NCI-H2171 (cell line): ENCODE measurements at regions not wholly inside any gene's neighbourhood (a gene's known extent, or its start where the extent isn't known, plus 50 kb on each side); places are given as distances from the start of the nearest gene placed in this dataset.

Source experiments
- DNase-seq: peaks from one replicate; lab custom pipeline; 2025; lab: John Stamatoyannopoulos, UW

GRCh38 chr18:78069784-78070664 is 820.4 kb downstream of the GALR1 start:
- no peak for DNase-seq

GRCh38 chr18:78071166-78071710 is 821.6 kb downstream of the GALR1 start:
- no peak for DNase-seq

GRCh38 chr18:78071776-78072175 is 822.1 kb downstream of the GALR1 start:
- DNase-seq = no peak

- DNase-seq = no peak
Observed at GRCh38 chr18:78072375-78072774, 822.7 kb downstream of the GALR1 start.

GRCh38 chr18:78073275-78073674 is 823.6 kb downstream of the GALR1 start:
- no peak for DNase-seq

GRCh38 chr18:78074400-78075020 is 824.9 kb downstream of the GALR1 start:
- no peak for DNase-seq

- no peak for DNase-seq
Observed at GRCh38 chr18:78080081-78080480, 830.4 kb downstream of the GALR1 start.

GRCh38 chr18:78080761-78081160 is 831.1 kb downstream of the GALR1 start:
- no peak for DNase-seq

- DNase-seq = no peak
Observed at GRCh38 chr18:78082816-78083215, 833.2 kb downstream of the GALR1 start.

- DNase-seq = no peak
Observed at GRCh38 chr18:78085241-78086185, 835.9 kb downstream of the GALR1 start.

GRCh38 chr18:78086931-78087330 is 837.3 kb downstream of the GALR1 start:
- DNase-seq = no peak

GRCh38 chr18:78087338-78087737 is 837.7 kb downstream of the GALR1 start:
- DNase-seq = no peak

- no peak for DNase-seq
Observed at GRCh38 chr18:78090584-78090983, 840.9 kb downstream of the GALR1 start.

GRCh38 chr18:78092901-78093300 is 843.3 kb downstream of the GALR1 start:
- no peak for DNase-seq

GRCh38 chr18:78099979-78100588 is 850.4 kb downstream of the GALR1 start:
- no peak for DNase-seq

GRCh38 chr18:78101091-78101490 is 851.4 kb downstream of the GALR1 start:
- DNase-seq = no peak

GRCh38 chr18:78102135-78102534 is 852.5 kb downstream of the GALR1 start:
- no peak for DNase-seq

- no peak for DNase-seq
Observed at GRCh38 chr18:78105611-78106010, 856.0 kb downstream of the GALR1 start.

- no peak for DNase-seq
Observed at GRCh38 chr18:78106946-78107345, 857.3 kb downstream of the GALR1 start.

GRCh38 chr18:78107363-78107762 is 857.7 kb downstream of the GALR1 start:
- DNase-seq = no peak

GRCh38 chr18:78108554-78108953 is 858.9 kb downstream of the GALR1 start:
- no peak for DNase-seq
